ENCODE measurements at regions not wholly inside any gene's neighbourhood (a gene's known extent, or its start where the extent isn't known, plus 50 kb on each side); places are given as distances from the start of the nearest gene placed in this dataset.

DNA sequence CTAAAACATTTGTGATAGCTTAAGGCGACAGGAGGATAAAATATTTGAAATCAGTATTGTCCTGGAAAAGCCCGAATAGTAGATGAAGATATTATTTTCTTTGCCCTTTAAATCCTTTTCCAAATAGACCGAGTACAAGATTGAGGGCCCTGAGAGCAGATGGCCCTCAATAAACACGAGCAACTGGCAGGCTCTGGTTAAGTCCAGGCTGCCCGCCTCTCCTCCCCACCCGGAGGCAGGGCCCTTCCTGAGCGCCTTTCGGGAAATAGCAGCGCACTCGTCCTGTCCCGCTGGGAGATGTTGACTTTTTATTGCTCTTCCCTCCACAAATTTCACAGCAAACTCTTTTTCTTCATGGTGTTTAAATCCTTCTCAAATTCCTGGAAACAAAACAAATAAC lies 50.8 kb upstream of the MAX start:
- H3K36me3 Mint-ChIP-seq (ENCODE audit: low read depth) = no peaks in the 10 kb centered on the region
- no peak overlapping the region for H3K27ac Mint-ChIP-seq
- H3K27me3 Mint-ChIP-seq (ENCODE audit: low read depth) = peaks cover 10% of the 10 kb centered on the region
- H3K4me1 Mint-ChIP-seq (ENCODE audit: low read depth) = no peaks in the 10 kb centered on the region
- no peak overlapping the region for H3K4me3 Mint-ChIP-seq (ENCODE audit: low read depth)
- DNase-seq (ENCODE audit: low spot score) = no peak
- intact Hi-C loops (cut with micrococcal nuclease) = no loop called here
- no peaks in the 10 kb centered on the region for H3K9me3 Mint-ChIP-seq

DNA sequence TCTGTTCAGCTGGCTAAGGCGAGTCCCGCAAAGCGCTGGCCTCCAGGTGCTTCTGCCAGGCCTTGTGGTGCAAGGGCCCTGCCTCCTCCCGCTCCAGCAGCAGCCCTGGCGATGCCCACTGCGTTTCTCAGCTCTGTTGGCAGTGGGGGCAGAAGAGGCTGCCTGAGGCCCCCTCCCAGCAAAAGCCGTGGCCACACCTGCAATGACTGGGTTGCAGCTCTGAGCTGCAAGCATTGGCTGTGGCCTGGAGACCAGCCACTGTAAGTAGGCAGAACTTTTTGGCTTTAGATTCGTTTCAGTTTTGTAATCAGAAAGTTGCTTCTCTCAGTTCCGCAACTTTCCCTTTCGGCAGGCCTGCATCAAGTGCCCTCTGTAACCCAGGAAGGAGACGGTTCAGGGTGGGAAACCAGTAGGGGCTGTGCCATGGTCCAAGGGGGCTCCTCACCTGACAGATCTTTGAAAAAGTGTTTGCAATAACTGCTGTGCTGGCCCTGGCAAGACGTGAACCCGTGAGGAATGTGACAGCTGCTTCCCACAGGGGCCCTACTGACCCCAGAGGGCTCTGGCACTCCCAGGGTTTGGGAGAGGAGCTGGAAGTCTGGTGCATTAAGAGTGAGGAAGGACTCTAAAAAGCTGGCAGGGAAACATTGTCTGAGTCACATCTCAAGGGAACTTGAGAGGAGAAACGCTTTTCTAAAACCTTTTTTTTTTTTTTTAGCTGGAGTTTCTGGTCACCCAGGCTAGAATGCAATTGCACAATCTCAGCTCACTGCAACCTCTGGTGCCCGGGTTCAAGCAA lies 54.5 kb upstream of the MAX start:
- DNase-seq (ENCODE audit: low spot score) = no peak
- Mint-ChIP-seq H3K4me3 (ENCODE audit: low read depth) (no peak overlapping the region), H3K4me1 (ENCODE audit: low read depth) (peaks cover 9% of the 10 kb centered on the region), H3K36me3 (ENCODE audit: low read depth) (no peaks in the 10 kb centered on the region), H3K27ac (no peak overlapping the region), H3K9me3 (no peaks in the 10 kb centered on the region), H3K27me3 (ENCODE audit: low read depth) (peaks cover 2% of the 10 kb centered on the region)
- intact Hi-C loops (cut with micrococcal nuclease) = no loop called here

DNA sequence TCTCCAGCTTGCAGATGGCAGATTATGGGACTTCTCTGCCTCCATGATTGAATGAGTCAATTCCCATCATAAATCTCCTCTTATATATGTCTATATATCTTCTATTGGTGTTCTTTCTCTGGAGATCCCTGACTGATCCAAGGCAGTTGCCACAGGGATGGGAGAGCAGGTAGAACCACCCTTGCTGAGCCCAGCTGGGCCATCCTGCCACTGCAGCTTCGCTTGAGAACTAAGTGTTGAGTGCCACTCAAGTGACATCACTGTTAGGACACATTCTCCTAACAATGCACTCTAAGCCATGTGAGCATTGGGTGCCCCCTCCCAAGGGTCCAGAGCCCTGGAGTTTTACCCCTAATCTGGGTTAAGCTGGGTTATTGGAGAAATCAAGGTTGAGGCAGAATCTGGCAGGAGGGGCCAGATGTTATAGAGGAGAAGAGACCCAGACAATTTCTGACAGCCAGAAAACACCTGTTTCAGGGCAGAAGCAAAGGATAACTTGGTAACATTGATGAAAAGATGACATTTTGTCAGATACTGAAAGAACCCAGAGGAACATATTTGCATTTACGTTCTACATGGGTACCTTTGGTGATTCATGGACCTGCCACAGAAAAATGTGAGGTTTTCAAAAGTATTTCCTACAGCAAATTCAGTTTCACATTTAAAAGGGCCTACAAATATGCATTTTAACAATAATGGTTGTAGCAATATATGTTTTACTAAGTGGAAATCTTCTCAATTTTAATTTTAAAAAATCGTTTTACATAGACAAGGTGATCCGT lies 57.2 kb upstream of the MAX start:
- no peak overlapping the region for H3K27ac Mint-ChIP-seq
- no peaks in the 10 kb centered on the region for H3K9me3 Mint-ChIP-seq
- H3K36me3 Mint-ChIP-seq (ENCODE audit: low read depth) = no peaks in the 10 kb centered on the region
- intact Hi-C loops (cut with micrococcal nuclease) = loop anchor here (5.0 kb wide), 3 partner anchors 57 to 913 kb away; partner anchors contain the start of gene MAX
- H3K4me1 Mint-ChIP-seq (ENCODE audit: low read depth) = peaks cover 13% of the 10 kb centered on the region
- DNase-seq (ENCODE audit: low spot score) = no peak
- no peaks in the 10 kb centered on the region for H3K27me3 Mint-ChIP-seq (ENCODE audit: low read depth)
- no peak overlapping the region for H3K4me3 Mint-ChIP-seq (ENCODE audit: low read depth)

DNA sequence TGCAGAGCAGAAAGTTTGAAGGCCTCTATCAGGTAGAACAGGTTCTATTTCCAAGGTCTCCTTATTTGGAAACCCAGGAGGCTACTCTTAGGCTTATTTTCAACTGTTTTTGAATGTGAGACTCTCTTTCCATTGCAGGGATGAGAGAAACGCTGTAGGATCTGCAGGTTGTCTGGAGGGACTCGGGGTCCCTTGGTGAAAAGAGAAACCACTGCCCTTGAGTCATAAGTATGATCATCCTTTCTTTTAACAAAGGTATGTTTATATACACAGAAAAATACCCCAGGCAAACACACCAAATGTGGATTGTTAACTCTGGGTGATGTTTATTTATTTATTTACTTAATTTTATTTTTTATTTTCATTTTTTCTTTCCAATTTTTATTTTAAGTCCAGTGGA lies 57.8 kb upstream of the MAX start:
- peaks cover 15% of the 10 kb centered on the region for H3K4me1 Mint-ChIP-seq (ENCODE audit: low read depth)
- no peaks in the 10 kb centered on the region for H3K27me3 Mint-ChIP-seq (ENCODE audit: low read depth)
- intact Hi-C loops (cut with micrococcal nuclease) = loop anchor here (5.0 kb wide), 3 partner anchors 58 to 912 kb away; partner anchors contain the start of gene MAX
- no peaks in the 10 kb centered on the region for H3K9me3 Mint-ChIP-seq
- H3K27ac Mint-ChIP-seq = no peak overlapping the region
- no peaks in the 10 kb centered on the region for H3K36me3 Mint-ChIP-seq (ENCODE audit: low read depth)
- no peak for DNase-seq (ENCODE audit: low spot score)
- H3K4me3 Mint-ChIP-seq (ENCODE audit: low read depth) = no peak overlapping the region

DNA sequence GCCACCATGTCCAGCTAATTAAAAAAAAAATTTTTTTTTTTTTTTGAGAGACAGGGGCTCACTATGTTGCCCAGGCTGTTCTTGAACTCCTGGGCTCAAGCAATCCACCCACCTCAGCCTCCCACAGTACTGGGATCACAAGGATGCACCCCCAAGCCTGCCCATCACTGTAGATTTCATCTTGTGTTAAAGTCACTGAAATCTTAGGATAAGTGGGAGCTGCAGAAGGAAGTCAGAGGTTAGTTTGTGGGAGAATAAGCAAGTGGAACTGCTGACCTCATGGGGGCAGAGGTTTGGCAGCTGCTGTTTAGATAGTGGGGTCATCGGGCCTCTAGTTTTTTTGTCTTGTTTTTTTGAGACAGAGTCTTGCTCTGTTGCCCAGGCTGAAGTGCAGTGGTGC lies 59.7 kb upstream of the MAX start:
- H3K36me3 Mint-ChIP-seq (ENCODE audit: low read depth) = no peaks in the 10 kb centered on the region
- intact Hi-C loops (cut with micrococcal nuclease) = loop anchor here (5.0 kb wide), 3 partner anchors 60 to 910 kb away; partner anchors contain the start of gene MAX
- DNase-seq (ENCODE audit: low spot score) = no peak

DNA sequence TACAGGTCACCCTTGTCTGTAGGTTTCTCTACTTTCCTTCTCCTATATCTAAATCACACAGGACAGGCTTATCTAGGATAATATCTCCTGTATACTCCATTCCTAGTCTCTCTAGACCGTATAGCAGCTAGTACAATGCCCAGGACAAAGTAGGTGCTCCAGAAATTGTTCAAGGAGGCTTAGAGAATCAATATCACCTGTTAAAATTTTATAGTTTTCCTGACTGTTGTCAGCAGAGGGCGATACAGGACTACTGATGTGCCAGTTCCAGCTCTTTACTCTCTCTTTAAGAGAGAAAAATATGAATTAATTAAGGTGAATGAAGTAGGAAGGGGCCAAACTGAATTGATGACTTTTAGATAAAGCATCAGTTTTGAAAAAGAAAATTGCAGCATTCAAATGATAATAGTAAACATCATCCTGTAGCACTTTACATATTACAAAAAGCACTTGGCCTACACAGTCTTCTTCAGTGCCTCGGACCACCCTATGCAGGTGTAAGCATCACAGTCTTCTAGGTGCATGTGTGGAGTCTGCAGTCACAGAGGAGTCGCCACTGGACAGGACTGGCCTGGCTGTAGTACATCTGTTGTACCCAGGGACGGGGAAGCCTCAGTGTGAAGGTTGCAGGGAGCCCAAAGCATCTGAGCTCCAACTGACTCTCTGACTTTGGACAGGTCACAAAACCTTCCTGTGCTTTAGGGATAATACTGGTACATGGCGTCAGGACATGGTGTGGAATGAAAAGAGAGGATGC lies 61.9 kb upstream of the MAX start:
- intact Hi-C loops (cut with micrococcal nuclease) = loop anchor here (1.0 to 5.0 kb wide), 6 partner anchors 62 to 908 kb away; partner anchors contain the start of genes FNTB, FUT8 and MAX
- H3K27ac Mint-ChIP-seq = no peak overlapping the region
- peaks cover 31% of the 10 kb centered on the region for H3K4me1 Mint-ChIP-seq (ENCODE audit: low read depth)
- no peak overlapping the region for H3K4me3 Mint-ChIP-seq (ENCODE audit: low read depth)
- H3K27me3 Mint-ChIP-seq (ENCODE audit: low read depth) = no peaks in the 10 kb centered on the region
- DNase-seq (ENCODE audit: low spot score) = no peak
- H3K36me3 Mint-ChIP-seq (ENCODE audit: low read depth) = no peaks in the 10 kb centered on the region
- no peaks in the 10 kb centered on the region for H3K9me3 Mint-ChIP-seq

More for the DNA sequence above, 59.7 kb upstream of the MAX start:
- Mint-ChIP-seq H3K9me3 (no peaks in the 10 kb centered on the region), H3K27ac (no peak overlapping the region), H3K4me1 (ENCODE audit: low read depth) (peaks cover 21% of the 10 kb centered on the region), H3K4me3 (ENCODE audit: low read depth) (no peak overlapping the region), H3K27me3 (ENCODE audit: low read depth) (no peaks in the 10 kb centered on the region)

DNA sequence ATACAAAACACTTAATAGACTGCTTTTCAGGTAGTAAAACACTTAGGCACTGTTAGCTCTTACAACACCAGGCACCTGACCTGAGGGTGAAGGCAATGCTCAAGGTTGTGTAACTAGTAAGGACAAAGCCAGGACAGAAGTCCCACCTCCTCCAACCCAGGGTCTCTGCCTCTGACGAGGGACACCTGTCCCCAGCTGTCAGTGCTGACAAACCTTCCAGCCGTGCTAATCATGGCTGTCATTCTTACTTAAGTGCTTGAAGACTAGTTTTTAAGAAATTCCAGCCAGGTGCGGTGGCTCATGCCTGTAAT lies 62.5 kb upstream of the MAX start:
- no peaks in the 10 kb centered on the region for H3K27me3 Mint-ChIP-seq (ENCODE audit: low read depth)
- H3K4me3 Mint-ChIP-seq (ENCODE audit: low read depth) = no peak overlapping the region
- no peaks in the 10 kb centered on the region for H3K9me3 Mint-ChIP-seq
- intact Hi-C loops (cut with micrococcal nuclease) = loop anchor here (1.0 to 5.0 kb wide), 7 partner anchors 62 to 908 kb away; partner anchors contain the start of genes FNTB, FUT8 and MAX
- H3K36me3 Mint-ChIP-seq (ENCODE audit: low read depth) = no peaks in the 10 kb centered on the region
- DNase-seq (ENCODE audit: low spot score) = no peak
- peaks cover 33% of the 10 kb centered on the region for H3K4me1 Mint-ChIP-seq (ENCODE audit: low read depth)
- H3K27ac Mint-ChIP-seq = no peak overlapping the region

DNA sequence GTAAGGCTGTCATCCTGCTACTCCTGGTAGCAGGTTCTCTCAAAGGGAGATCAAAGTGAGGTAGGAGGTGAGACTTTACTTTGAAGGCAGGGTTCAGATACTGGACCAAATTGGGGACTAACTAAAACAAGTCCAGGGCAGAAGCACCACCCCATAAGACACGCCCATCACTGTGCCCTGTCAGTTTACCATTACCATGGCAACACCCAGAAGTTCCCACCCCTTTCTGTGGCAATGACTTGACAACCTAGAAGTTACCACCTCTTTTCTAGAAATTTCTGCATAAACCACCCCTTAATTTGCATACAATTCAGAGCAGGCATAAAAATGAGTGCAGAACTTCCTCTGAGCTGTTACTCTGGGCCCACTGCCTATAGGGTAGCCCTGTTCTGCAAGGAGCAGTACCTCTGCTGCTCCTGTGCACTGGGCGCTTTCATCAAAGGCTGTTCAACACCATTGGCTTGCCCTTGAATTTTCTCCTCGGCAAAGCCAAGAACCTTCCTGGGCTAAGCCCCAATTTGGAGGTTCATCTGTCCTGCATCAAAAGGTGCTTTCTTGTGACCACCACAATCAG lies 64.8 kb upstream of the MAX start:
- peak; percentile 25 for DNase-seq (ENCODE audit: low spot score)
- Mint-ChIP-seq H3K9me3 (no peaks in the 10 kb centered on the region), H3K36me3 (ENCODE audit: low read depth) (no peaks in the 10 kb centered on the region), H3K27me3 (ENCODE audit: low read depth) (no peaks in the 10 kb centered on the region), H3K27ac (no peak overlapping the region), H3K4me3 (ENCODE audit: low read depth) (no peak overlapping the region), H3K4me1 (ENCODE audit: low read depth) (peaks cover 37% of the 10 kb centered on the region)
- intact Hi-C loops (cut with micrococcal nuclease) = loop anchor here (5.0 kb wide), 1 partner anchor 310 kb away; no protein-coding TSS in a partner anchor

DNA sequence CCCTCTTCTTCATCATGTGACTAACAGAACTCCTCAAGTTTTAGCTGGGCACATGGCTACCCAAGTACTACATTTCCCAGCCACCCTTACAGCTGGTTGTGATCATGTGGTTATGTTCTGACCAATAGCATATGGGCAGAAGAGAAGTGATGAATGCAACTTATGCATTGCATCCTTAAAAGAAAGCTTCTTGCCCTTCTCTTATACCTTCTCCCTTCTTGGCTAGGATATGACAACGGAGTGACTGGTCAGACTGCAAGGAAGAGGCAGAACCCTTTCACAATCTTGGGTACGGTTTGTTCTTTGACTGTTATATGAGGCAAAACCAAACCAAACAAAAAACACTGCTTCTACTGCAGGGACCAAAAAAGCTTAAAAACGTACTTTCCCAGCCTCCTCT lies 66.5 kb upstream of the MAX start:
- Mint-ChIP-seq H3K36me3 (ENCODE audit: low read depth) (no peaks in the 10 kb centered on the region), H3K9me3 (no peaks in the 10 kb centered on the region), H3K4me1 (ENCODE audit: low read depth) (peaks cover 38% of the 10 kb centered on the region), H3K4me3 (ENCODE audit: low read depth) (no peak overlapping the region), H3K27ac (peak overlapping the region; percentile 67), H3K27me3 (ENCODE audit: low read depth) (no peaks in the 10 kb centered on the region)
- no peak for DNase-seq (ENCODE audit: low spot score)
- intact Hi-C loops (cut with micrococcal nuclease) = loop anchor here (1.0 to 5.0 kb wide), 3 partner anchors 11 to 308 kb away; no protein-coding TSS in a partner anchor

DNA sequence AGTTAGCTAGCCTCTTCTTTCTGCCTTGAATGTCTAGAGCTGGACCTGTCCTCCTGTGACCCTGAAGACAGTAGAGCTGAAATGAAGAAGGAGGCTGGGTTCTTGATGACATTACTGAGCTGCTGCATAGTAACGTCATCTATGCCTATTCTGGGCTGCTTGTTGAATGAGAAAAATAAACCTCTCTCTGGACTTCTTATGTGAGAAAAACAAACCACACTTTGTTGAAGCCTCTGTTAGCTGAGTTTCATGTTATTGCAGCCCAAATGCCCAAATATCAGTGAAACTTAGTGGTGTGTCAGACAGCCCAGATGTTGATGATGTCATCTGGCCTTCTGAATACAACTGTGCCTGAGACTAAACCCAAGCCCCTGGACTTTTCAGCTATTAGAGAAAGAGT lies 67.0 kb upstream of the MAX start:
- Mint-ChIP-seq H3K9me3 (no peaks in the 10 kb centered on the region), H3K4me1 (ENCODE audit: low read depth) (peaks cover 38% of the 10 kb centered on the region), H3K4me3 (ENCODE audit: low read depth) (peak overlapping the region; percentile 38), H3K27me3 (ENCODE audit: low read depth) (peaks cover 2% of the 10 kb centered on the region), H3K36me3 (ENCODE audit: low read depth) (no peaks in the 10 kb centered on the region), H3K27ac (peak overlapping the region; percentile 67)
- intact Hi-C loops (cut with micrococcal nuclease) = loop anchor here (1.0 to 5.0 kb wide), 3 partner anchors 11 to 308 kb away; no protein-coding TSS in a partner anchor
- no peak for DNase-seq (ENCODE audit: low spot score)

DNA sequence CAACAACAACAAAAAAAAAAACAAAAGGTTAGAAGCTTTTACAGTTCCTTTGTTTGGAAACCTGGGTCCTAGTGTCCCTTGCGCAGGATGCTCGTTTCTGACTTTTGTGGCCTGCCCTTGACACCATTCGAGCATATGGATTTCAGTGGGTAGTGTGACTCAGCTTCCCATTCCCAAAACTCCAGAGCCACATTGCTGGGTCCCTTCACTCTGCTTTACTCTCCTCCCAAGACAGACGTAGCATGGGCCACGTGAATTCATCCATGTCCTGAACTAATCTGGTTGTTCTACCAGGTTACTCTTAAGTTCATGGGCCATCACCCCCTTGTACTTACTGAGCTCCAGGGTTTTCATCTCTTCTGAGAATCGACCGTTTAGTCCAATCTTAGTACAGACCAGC lies 68.0 kb upstream of the MAX start:
- intact Hi-C loops (cut with micrococcal nuclease) = loop anchor here (1.0 to 2.0 kb wide), 3 partner anchors 36 to 68 kb away; partner anchors contain the start of gene MAX
- Mint-ChIP-seq H3K27ac (peak overlapping the region; percentile 75), H3K36me3 (ENCODE audit: low read depth) (no peaks in the 10 kb centered on the region), H3K4me1 (ENCODE audit: low read depth) (peaks cover 35% of the 10 kb centered on the region), H3K4me3 (ENCODE audit: low read depth) (peak overlapping the region; percentile 59), H3K27me3 (ENCODE audit: low read depth) (peaks cover 2% of the 10 kb centered on the region), H3K9me3 (no peaks in the 10 kb centered on the region)
- DNase-seq (ENCODE audit: low spot score) = no peak
